K562 (cell line): ENCODE measurements at regions not wholly inside any gene's neighbourhood (a gene's known extent, or its start where the extent isn't known, plus 50 kb on each side); places are given as distances from the start of the nearest gene placed in this dataset.

Experiments used
- BMI1 ChIP-seq: fragments of 150-350 bp; IDR thresholded peaks from 2 replicates; pipeline ENCODE4 v1.6.1; 2014; ENCODE audit warnings: low read length
- CREB1 ChIP-seq, 2 experiments: sonication (generic) in 1 of 2; formaldehyde crosslinking in 1 of 2; IDR thresholded peaks; 2 replicates each; pipeline versions ENCODE4 v1.6.1 to v1.8.0; 2012 to 2022; ENCODE audit warnings: inconsistent platforms in 1 of 2, mild to moderate bottlenecking in 1 of 2, missing genetic modification reagents in 1 of 2, moderate library complexity in 1 of 2
- CTCF ChIP-seq, 3 experiments: IDR thresholded peaks in 2 of 3; conservative IDR thresholded peaks in 1 of 3; 2 replicates each; pipeline ENCODE4 v1.5.1; 2011 to 2012; ENCODE audit warnings: low read length in 3 of 3, mild to moderate bottlenecking in 3 of 3, control low read depth in 2 of 3, improper control_type of control experiment in 1 of 3, inconsistent platforms in 1 of 3, low read depth in 1 of 3, mixed read lengths in 1 of 3, moderate library complexity in 1 of 3; ENCODE audit not compliant: insufficient read depth in 2 of 3
- E2F8 ChIP-seq: fragments of 450-650 bp; IDR thresholded peaks from 2 replicates; pipeline ENCODE4 v1.7.1; 2018; ENCODE audit warnings: mild to moderate bottlenecking, low read depth; ENCODE audit not compliant: partially characterized antibody
- EZH2 ChIP-seq: IDR thresholded peaks from 2 replicates; pipeline ENCODE4 v1.6.1; 2012; ENCODE audit warnings: low read depth, mild to moderate bottlenecking, inconsistent platforms, low read length, borderline replicate concordance
- HMGN3 ChIP-seq: IDR thresholded peaks from 2 replicates; pipeline ENCODE4 v1.6.1; 2011; ENCODE audit warnings: borderline replicate concordance, low read depth, mild to moderate bottlenecking, mixed read lengths, low read length; ENCODE audit not compliant: insufficient read length; ENCODE audit errors: extremely low read depth
- REST ChIP-seq, 2 experiments: fragments of 450-650 bp; formaldehyde crosslinking in 1 of 2; IDR thresholded peaks; 2 replicates each; pipeline versions ENCODE4 v1.4.0 to v1.6.1; 2014 to 2020; ENCODE audit warnings: mild to moderate bottlenecking in 2 of 2, borderline replicate concordance in 1 of 2, low read depth in 1 of 2
- TARDBP ChIP-seq: fragments of 450-650 bp; IDR thresholded peaks from 2 replicates; pipeline ENCODE4 v1.6.1; 2016
- USF2 ChIP-seq: sonication (generic); formaldehyde crosslinking; IDR thresholded peaks from 2 replicates; pipeline ENCODE4 v1.5.0; 2020; ENCODE audit warnings: missing genetic modification reagents
- ZBTB7A ChIP-seq: IDR thresholded peaks from 2 replicates; pipeline ENCODE4 v1.6.1; 2011; ENCODE audit warnings: low read depth, mild to moderate bottlenecking, low read length, moderate library complexity, borderline replicate concordance; ENCODE audit not compliant: control insufficient read depth
- ZC3H8 ChIP-seq: fragments of 450-650 bp; IDR thresholded peaks from 2 replicates; pipeline ENCODE4 v1.6.1; 2017

- TF ChIP-seq EZH2 (no peak), BMI1 (no peak), REST (IDR thresholded peaks at IDR 0.05; ENCODE audit: borderline replicate concordance) (no peak), REST (CRISPR knock-in tag; IDR thresholded peaks at IDR 0.05; ENCODE audit: low read depth) (no peak), ZC3H8 (no peak), CREB1 (IDR thresholded peaks at IDR 0.05) (no peak), CREB1 (CRISPR knock-in tag; IDR thresholded peaks at IDR 0.05) (no peak), E2F8 (no peak), USF2 (CRISPR knock-in tag) (no peak), HMGN3 (no peak), CTCF (IDR thresholded peaks at IDR 0.05 in 2 of 3, conservative IDR thresholded peaks at IDR 0.05 in 1 of 3; ENCODE audit: insufficient read depth in 2 of 3, low read depth in 1 of 3, low read length in 3 of 3) (no peak), TARDBP (no peak), ZBTB7A (no peak)
Measured at GRCh38 chr10:33875924-33876583, 541.6 kb upstream of the NRP1 start.
